WI38 (cell line): ENCODE measurements at regions not wholly inside any gene's neighbourhood (a gene's known extent, or its start where the extent isn't known, plus 50 kb on each side); places are given as distances from the start of the nearest gene placed in this dataset.

Experiments used
- H3K4me3 ChIP-seq: 2 replicates; pipeline ENCODE4 v1.5.1; 2011; ENCODE audit warnings: low read depth, mild to moderate bottlenecking, control low read depth, low read length
- CTCF ChIP-seq: IDR thresholded peaks from 2 replicates; pipeline ENCODE4 v1.5.1; 2012; ENCODE audit warnings: low read depth, mild to moderate bottlenecking, control low read depth, low read length

GRCh38 chr6:141097471-141097870 lies 1035.3 kb upstream of the GJE1 start:
- no peak overlapping the region for H3K4me3 ChIP-seq
- no peak for TF ChIP-seq CTCF

GRCh38 chr6:141095308-141095707 lies 1037.4 kb upstream of the GJE1 start:
- H3K4me3 ChIP-seq, result no peak overlapping the region
- TF ChIP-seq CTCF, result no peak

- H3K4me3 ChIP-seq, result no peak overlapping the region
- TF ChIP-seq CTCF, result no peak
These were observed 1044.6 kb upstream of the GJE1 start for GRCh38 chr6:141088171-141088570.

- H3K4me3 ChIP-seq, result no peak overlapping the region
- TF ChIP-seq CTCF, result no peak
These were observed 1055.1 kb upstream of the GJE1 start for GRCh38 chr6:141077355-141078333.

GRCh38 chr6:141057761-141058160 lies 1075.0 kb upstream of the GJE1 start:
- TF ChIP-seq CTCF, result no peak
- H3K4me3 ChIP-seq, result no peak overlapping the region

GRCh38 chr6:141056945-141057625 lies 1075.6 kb upstream of the GJE1 start:
- no peak for TF ChIP-seq CTCF
- no peak overlapping the region for H3K4me3 ChIP-seq

GRCh38 chr6:141050471-141050870 lies 1082.3 kb upstream of the GJE1 start:
- TF ChIP-seq CTCF, result no peak
- no peak overlapping the region for H3K4me3 ChIP-seq
